Activated CD8-positive, alpha-beta T cell treated with anti-CD3 and anti-CD28 coated beads, Interleukin-2, amount 10 ng/mL, durations not matched to agents 7 days and 5 days (primary cell): ENCODE measurements at regions not wholly inside any gene's neighbourhood (a gene's known extent, or its start where the extent isn't known, plus 50 kb on each side); places are given as distances from the start of the nearest gene placed in this dataset.

Experiments
- ATAC-seq: fragments of 150-1000 bp; cut with Tn5 transposase; one replicate; pipeline ENCODE4 v1.10.0; 2021; ENCODE audit warnings: moderate library complexity
- CTCF ChIA-PET: fragments of 350-600 bp; sonication (Branson Sonifier 250); formaldehyde crosslinking; loops from one replicate; lab custom pipeline; 2021; ENCODE audit warnings: antibody characterized with exemption; lab: Charles Lee
- POLR2A ChIA-PET: fragments of 350-600 bp; sonication (Branson Sonifier 250); formaldehyde crosslinking; loops from one replicate; lab custom pipeline; 2021; ENCODE audit warnings: antibody characterized with exemption; lab: Charles Lee
- DNase-seq: peaks from one replicate; pipeline ENCODE4 v3.0.0-alpha.2; 2020
- H3K27ac Mint-ChIP-seq: one replicate; pipeline ENCODE4 v1.8.0; 2021; ENCODE audit warnings: mild to moderate bottlenecking, mixed read lengths
- H3K27me3 Mint-ChIP-seq: one replicate; pipeline ENCODE4 v1.8.0; 2021; ENCODE audit warnings: low read depth, mixed read lengths
- H3K36me3 Mint-ChIP-seq: one replicate; pipeline ENCODE4 v1.8.0; 2021; ENCODE audit warnings: low read depth, mixed read lengths
- H3K4me1 Mint-ChIP-seq: one replicate; pipeline ENCODE4 v1.8.0; 2021; ENCODE audit warnings: low read depth, mixed read lengths
- H3K4me3 Mint-ChIP-seq: one replicate; pipeline ENCODE4 v1.8.0; 2021; ENCODE audit warnings: mild to moderate bottlenecking, mixed read lengths
- H3K9me3 Mint-ChIP-seq: one replicate; pipeline ENCODE4 v1.8.0; 2022; ENCODE audit warnings: mixed read lengths; ENCODE audit not compliant: insufficient read depth

DNA sequence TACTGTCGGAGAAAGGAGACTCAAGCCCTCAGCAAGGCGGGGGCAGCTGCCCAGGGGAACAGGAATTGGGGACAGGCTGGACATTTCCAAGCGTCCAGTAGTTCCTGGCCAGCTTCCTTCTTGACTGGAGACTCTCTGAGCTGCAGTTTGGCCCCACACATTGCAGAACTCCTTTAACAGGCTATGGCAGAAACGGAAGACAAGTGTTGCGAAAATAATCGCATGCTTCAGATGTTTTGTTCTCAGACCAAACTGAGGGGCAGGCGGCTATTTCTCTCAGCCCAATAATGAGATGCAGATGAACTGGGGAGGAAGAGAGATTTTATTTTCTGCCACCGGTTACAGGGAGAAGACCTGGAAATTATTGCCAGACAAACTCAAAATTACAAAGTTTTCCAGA, 88.0 kb upstream of the PFKP start:
- Mint-ChIP-seq H3K9me3 (no peaks in the 10 kb centered on the region), H3K4me1 (no peaks in the 10 kb centered on the region), H3K36me3 (no peaks in the 10 kb centered on the region), H3K27ac (no peak overlapping the region), H3K4me3 (no peak overlapping the region), H3K27me3 (no peaks in the 10 kb centered on the region)
- ChIA-PET POLR2A (no interaction called here), CTCF (no interaction called here)
- no peak for ATAC-seq
- no peak for DNase-seq

DNA sequence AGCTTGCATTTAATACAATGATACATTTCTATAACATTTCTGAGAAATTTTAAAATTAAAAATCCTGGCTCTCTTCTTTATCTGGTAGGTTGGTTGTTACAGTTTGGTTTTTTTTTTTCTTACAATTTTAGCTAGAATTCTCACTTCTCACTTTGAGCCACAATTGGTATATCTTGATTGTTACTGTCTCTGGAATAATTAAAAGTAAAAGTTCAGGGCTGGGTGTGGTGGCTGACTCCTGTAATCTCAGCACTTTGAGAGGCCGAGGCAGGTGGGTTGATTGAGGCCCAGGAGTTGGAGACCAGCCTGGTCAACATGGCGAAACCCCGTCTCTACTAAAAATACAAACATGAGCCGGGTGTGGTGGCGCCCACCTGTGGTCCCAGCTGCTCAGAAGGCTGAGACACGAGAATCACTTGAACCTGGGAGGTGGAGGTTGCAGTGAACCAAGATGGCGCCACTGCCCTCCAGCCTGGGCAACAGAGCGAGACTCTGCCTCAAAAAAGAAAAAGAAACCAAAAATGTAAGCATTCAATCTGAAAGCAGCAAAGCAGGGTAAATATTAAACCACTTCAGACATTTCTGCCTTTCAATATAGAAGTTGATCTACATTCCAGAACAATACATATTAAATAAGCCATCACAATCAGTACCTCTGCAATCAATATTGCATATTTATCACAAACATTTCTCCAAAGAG, 88.6 kb upstream of the PFKP start:
- Mint-ChIP-seq H3K4me3 (no peak overlapping the region), H3K27me3 (no peaks in the 10 kb centered on the region), H3K36me3 (no peaks in the 10 kb centered on the region), H3K9me3 (no peaks in the 10 kb centered on the region), H3K27ac (no peak overlapping the region), H3K4me1 (no peaks in the 10 kb centered on the region)
- ATAC-seq = no peak
- ChIA-PET POLR2A (no interaction called here), CTCF (no interaction called here)
- DNase-seq = no peak

DNA sequence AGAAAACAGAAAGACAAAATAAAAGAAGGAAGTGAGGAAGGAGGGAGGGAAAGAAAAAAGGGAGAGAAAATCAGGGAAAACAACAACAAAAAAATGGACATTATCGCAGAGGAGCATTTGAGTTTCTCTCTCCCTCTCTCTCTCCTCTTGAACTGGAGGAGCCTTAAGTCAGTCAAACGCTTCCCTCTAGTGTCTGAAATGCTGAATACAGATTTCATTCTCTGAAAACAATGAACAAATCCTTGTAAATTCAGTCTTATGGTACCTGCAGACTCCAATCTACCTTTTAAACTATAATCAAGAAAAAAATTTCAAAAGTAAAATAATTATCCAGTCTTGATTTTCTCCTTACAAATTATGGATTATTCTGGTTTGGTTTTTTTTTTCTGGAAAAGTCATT, 89.2 kb upstream of the PFKP start:
- POLR2A ChIA-PET = no interaction called here
- ATAC-seq (no peak), DNase-seq (no peak)
- Mint-ChIP-seq H3K4me1 (no peaks in the 10 kb centered on the region), H3K27ac (no peak overlapping the region), H3K4me3 (no peak overlapping the region), H3K27me3 (no peaks in the 10 kb centered on the region), H3K36me3 (no peaks in the 10 kb centered on the region), H3K9me3 (no peaks in the 10 kb centered on the region)
- CTCF ChIA-PET = no interaction called here

DNA sequence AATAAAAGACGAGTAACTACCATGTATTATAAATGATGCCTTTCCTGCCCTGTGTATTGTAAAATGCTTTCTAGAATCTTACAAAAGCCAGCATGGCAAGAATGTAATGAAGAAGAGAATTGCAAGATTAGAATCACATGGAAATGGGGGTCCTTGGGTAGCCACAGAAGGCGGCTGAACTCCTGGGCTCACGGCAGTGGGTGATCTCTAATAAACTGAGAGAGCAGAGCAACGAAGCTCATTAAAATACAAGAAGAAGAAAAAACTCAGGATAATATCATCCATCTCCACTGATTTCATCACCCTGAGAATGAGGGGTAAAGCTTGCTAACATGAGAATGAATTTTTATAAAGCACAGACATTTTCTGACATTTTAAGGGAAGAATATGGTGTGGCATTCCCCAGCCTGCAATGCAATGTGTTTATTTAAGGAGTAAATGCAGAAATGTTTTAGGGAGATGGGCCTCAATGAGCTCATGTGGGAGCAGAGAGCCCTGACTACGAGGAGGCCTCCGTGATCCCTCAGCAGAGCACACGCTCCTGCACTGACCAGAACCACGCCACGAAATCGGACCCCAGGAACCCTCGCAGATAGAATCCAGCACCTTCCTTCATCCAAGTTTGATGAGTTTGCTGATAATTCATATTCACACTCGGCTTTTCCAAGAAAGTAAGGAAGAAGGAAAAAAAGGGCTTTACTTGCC, 92.7 kb upstream of the PFKP start:
- no peak for DNase-seq
- ChIA-PET CTCF (no interaction called here), POLR2A (no interaction called here)
- Mint-ChIP-seq H3K4me3 (no peak overlapping the region), H3K27ac (no peak overlapping the region), H3K36me3 (no peaks in the 10 kb centered on the region), H3K4me1 (no peaks in the 10 kb centered on the region), H3K9me3 (no peaks in the 10 kb centered on the region), H3K27me3 (peaks cover 3% of the 10 kb centered on the region)
- ATAC-seq = no peak

DNA sequence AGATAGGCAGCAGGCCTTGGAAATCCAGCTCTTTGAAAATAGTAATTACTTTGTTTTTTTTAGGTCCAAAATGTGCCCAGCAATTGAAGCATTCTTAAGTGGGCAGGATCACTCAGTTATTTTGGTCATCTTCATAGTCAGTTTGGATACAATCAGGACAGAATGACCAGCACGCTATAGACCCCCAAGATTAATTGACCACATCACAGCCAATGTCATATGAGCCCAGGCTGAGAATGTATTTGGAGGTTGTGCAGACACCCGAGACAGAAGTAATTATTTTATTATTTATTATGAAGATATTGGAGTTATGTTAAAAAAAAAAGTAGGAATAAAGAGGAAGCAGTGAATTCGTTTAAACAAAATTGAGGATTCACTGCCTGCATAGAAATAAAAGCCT, 93.3 kb upstream of the PFKP start:
- DNase-seq = no peak
- Mint-ChIP-seq H3K27ac (no peak overlapping the region), H3K9me3 (no peaks in the 10 kb centered on the region), H3K27me3 (peaks cover 3% of the 10 kb centered on the region), H3K4me3 (no peak overlapping the region), H3K36me3 (no peaks in the 10 kb centered on the region), H3K4me1 (no peaks in the 10 kb centered on the region)
- ChIA-PET CTCF (no interaction called here), POLR2A (no interaction called here)
- no peak for ATAC-seq

DNA sequence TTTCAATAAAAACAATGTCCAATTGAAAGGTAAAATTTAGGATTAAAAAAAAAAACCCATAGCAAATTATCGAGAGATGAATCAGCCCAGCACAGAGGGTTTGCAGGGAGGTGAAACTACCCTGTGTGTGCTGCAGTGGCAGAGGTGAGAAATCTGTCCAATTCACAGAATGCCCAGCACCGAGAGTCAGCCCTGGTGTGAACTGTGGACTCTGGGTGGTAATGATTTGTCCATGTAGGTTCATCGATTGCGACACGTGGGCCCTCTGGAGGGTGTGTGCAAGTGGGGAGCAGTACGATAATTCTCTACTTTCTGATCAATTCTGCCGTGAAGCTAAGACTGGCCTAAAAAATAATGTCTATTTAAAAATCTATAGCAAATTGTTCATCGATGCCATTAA, 94.5 kb upstream of the PFKP start:
- H3K27ac Mint-ChIP-seq = no peak overlapping the region
- H3K9me3 Mint-ChIP-seq = no peaks in the 10 kb centered on the region
- H3K27me3 Mint-ChIP-seq = peaks cover 3% of the 10 kb centered on the region
- no peaks in the 10 kb centered on the region for H3K4me1 Mint-ChIP-seq
- no peak overlapping the region for H3K4me3 Mint-ChIP-seq
- DNase-seq (no peak), ATAC-seq (no peak)
- POLR2A ChIA-PET = no interaction called here
- H3K36me3 Mint-ChIP-seq = no peaks in the 10 kb centered on the region
- CTCF ChIA-PET = no interaction called here

DNA sequence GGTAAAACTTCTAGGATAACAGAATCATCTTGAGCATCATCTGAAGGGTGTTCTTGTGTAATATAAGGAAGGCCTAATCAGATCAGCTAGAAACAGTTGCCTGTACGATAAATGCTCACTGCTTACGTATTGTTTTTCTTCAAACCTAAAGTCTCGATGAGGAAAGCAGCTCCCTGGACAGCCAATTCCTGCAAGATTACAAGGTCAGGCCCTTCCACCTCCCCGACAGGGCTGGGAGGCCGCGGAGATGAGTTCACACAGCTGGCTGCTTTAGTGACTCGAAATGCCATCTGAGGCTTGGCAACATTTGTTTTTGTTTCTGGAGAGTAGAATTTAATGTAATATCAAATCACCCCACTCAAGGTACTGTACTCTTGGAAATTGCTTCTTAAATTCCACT, 95.1 kb upstream of the PFKP start:
- DNase-seq = no peak
- peaks cover 6% of the 10 kb centered on the region for H3K27me3 Mint-ChIP-seq
- H3K36me3 Mint-ChIP-seq = no peaks in the 10 kb centered on the region
- no peaks in the 10 kb centered on the region for H3K9me3 Mint-ChIP-seq
- ChIA-PET POLR2A (no interaction called here), CTCF (interaction anchor here (1.4 kb wide), 1 partner anchor 44 kb away, joined by 5 read pairs; no protein-coding TSS in a partner anchor)
- H3K4me3 Mint-ChIP-seq = no peak overlapping the region
- no peak overlapping the region for H3K27ac Mint-ChIP-seq
- ATAC-seq = no peak
- H3K4me1 Mint-ChIP-seq = no peaks in the 10 kb centered on the region

DNA sequence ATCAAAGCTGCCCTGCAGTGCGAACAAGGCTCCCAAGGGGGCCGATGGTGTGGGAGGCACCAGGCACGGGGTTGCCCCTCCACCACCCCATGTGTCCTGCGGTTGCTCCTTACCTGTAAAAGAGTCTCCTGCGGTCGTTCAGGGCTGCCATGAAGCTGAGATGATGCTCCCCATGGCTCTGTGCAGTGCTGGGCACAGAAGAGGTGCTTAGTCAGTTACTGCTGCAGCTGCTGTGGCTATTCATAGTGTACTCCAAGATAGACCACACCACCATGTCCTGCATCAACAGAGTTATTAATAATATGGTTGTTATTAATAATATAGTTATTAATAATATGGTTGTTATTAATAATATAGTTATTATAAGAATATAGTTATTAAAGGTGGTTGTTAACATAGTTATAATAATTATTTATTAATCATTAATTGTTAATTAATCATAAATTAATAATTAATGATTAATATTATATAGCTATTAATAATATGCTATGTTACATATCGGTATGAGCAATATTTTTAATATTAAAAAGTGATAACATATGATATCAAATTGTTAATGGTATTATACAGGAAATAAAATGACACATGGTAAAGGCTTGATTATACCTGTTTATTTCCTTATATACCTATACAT, 97.0 kb upstream of the PFKP start:
- no peak for ATAC-seq
- Mint-ChIP-seq H3K27me3 (peaks cover 13% of the 10 kb centered on the region), H3K4me3 (no peak overlapping the region), H3K27ac (no peak overlapping the region), H3K36me3 (no peaks in the 10 kb centered on the region), H3K4me1 (no peaks in the 10 kb centered on the region), H3K9me3 (no peaks in the 10 kb centered on the region)
- CTCF ChIA-PET = no interaction called here
- no peak for DNase-seq
- POLR2A ChIA-PET = no interaction called here

DNA sequence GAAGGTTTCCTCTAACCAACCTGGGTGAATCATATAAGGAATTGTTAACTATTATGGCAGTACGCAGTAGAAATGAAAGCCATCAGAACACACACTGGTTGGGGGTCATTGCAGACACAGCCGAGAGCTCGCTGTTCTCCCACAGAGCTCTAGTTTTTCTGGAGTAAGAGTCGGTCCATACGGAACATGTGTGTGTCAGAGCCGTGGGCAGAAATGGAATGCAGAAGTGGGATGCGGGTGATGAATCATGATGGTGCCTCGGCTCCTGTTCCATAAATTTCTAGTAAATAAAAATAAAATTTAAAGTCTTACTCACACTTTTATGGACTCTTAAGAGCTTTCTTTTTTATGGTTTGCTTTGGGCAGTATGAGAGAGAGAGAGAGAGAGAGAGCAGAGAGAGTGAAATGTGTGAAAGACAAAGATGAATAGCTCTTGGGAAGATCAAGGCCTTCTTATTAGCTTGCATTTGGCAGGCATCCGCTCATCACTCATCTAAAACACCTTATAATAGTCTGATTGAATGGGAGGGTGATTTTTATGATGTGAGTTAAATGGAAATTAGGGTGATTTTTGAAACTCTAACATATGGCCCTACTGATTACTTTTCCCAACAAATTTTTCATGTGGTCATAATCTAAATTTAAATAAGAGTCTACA, 98.8 kb upstream of the PFKP start:
- no peaks in the 10 kb centered on the region for H3K4me1 Mint-ChIP-seq
- ATAC-seq (no peak), DNase-seq (no peak)
- H3K27me3 Mint-ChIP-seq = peaks cover 13% of the 10 kb centered on the region
- no peaks in the 10 kb centered on the region for H3K9me3 Mint-ChIP-seq
- H3K27ac Mint-ChIP-seq = no peak overlapping the region
- H3K4me3 Mint-ChIP-seq = no peak overlapping the region
- H3K36me3 Mint-ChIP-seq = no peaks in the 10 kb centered on the region
- ChIA-PET CTCF (no interaction called here), POLR2A (no interaction called here)

DNA sequence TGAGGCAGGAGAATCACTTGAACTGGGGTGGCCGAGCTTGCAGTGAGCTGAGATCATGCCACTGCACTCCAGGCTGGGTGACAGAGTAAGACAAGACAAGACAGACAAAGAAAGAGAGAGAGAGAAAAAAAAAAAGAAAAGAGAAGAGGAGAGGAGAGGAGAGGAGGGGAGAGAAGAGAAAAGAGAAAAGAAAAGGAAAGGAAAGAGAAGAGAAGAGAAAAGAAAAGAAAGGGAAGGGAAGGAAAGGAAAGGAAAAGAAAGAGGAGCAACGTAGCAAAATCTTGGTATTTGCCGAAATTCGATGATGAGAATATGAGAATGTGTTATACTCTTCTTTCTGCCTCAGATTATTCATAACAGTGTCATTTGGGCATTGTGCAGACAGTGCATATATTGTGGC, 101.2 kb upstream of the PFKP start:
- Mint-ChIP-seq H3K4me3 (no peak overlapping the region), H3K27me3 (peaks cover 10% of the 10 kb centered on the region), H3K36me3 (no peaks in the 10 kb centered on the region), H3K9me3 (no peaks in the 10 kb centered on the region), H3K27ac (no peak overlapping the region), H3K4me1 (no peaks in the 10 kb centered on the region)
- ChIA-PET CTCF (no interaction called here), POLR2A (no interaction called here)
- ATAC-seq (no peak), DNase-seq (no peak)

DNA sequence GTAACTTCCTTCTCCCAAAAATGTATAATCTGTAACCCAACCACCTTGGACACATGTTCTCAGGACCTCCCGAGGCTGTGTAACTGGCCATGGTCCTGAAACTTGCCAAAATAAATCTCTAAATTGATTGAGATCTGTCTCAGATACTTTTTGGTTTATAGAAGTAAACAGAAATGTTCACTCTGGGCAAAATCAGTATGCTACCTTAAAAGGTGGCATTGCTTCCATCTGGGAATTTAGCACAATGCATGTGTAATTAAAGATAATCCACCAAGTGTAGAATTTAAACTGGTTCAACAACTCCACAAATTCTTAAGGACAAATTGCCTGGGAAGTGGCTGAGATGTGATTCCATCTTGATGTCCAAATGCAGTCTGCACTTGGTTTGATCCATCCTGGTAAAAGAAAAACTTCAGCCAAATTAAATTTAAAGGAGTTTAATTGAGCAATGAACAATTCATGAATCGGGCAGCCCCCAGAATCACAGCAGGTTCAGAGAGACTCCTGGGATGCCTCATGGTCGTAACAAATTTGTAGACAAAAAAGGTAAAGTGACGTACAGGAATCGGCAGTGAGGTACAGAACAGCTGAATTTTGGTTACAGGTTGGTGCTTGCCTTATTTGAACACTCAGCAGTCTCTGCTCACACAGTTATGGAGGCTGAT, 102.6 kb upstream of the PFKP start:
- Mint-ChIP-seq H3K4me3 (no peak overlapping the region), H3K27me3 (peaks cover 10% of the 10 kb centered on the region), H3K4me1 (no peaks in the 10 kb centered on the region), H3K36me3 (no peaks in the 10 kb centered on the region), H3K27ac (no peak overlapping the region), H3K9me3 (no peaks in the 10 kb centered on the region)
- ATAC-seq = no peak
- ChIA-PET POLR2A (no interaction called here), CTCF (no interaction called here)
- DNase-seq = no peak
